NCI-H82 (cell line): ENCODE measurements at regions not wholly inside any gene's neighbourhood (a gene's known extent, or its start where the extent isn't known, plus 50 kb on each side); places are given as distances from the start of the nearest gene placed in this dataset.

Experiments
- DNase-seq: peaks from one replicate; lab custom pipeline; 2025; lab: John Stamatoyannopoulos, UW

GRCh38 chr5:2894316-2894715 is 142.8 kb upstream of the IRX2 start:
- DNase-seq = no peak

- DNase-seq = no peak
Observed at GRCh38 chr5:2892466-2893000, 141.1 kb upstream of the IRX2 start.

GRCh38 chr5:2891781-2892180 is 140.3 kb upstream of the IRX2 start:
- DNase-seq = no peak

- DNase-seq = no peak
Observed at GRCh38 chr5:2890011-2890410, 138.5 kb upstream of the IRX2 start.

- DNase-seq = no peak
Observed at GRCh38 chr5:2888520-2889060, 137.1 kb upstream of the IRX2 start.

GRCh38 chr5:2887481-2888348 is 136.2 kb upstream of the IRX2 start:
- DNase-seq = no peak

GRCh38 chr5:2886531-2886930 is 135.1 kb upstream of the IRX2 start:
- DNase-seq = no peak

GRCh38 chr5:2883771-2884170 is 132.3 kb upstream of the IRX2 start:
- no peak for DNase-seq

GRCh38 chr5:2879701-2880100 is 128.2 kb upstream of the IRX2 start:
- DNase-seq = no peak

- DNase-seq = no peak
Observed at GRCh38 chr5:2877522-2877921, 126.0 kb upstream of the IRX2 start.

- DNase-seq = no peak
Observed at GRCh38 chr5:2876183-2876582, 124.7 kb upstream of the IRX2 start.

GRCh38 chr5:2874099-2874498 is 122.6 kb upstream of the IRX2 start:
- no peak for DNase-seq

GRCh38 chr5:2872676-2873075 is 121.2 kb upstream of the IRX2 start:
- no peak for DNase-seq

- no peak for DNase-seq
Observed at GRCh38 chr5:2871282-2871681, 119.8 kb upstream of the IRX2 start.

GRCh38 chr5:2869471-2869870 is 118.0 kb upstream of the IRX2 start:
- no peak for DNase-seq

- no peak for DNase-seq
Observed at GRCh38 chr5:2867373-2867933, 116.0 kb upstream of the IRX2 start.

GRCh38 chr5:2866662-2867372 is 115.3 kb upstream of the IRX2 start:
- DNase-seq = no peak

- DNase-seq = no peak
Observed at GRCh38 chr5:2865856-2866255, 114.4 kb upstream of the IRX2 start.

GRCh38 chr5:2864515-2865105 is 113.1 kb upstream of the IRX2 start:
- no peak for DNase-seq

GRCh38 chr5:2863675-2864433 is 112.4 kb upstream of the IRX2 start:
- no peak for DNase-seq

- DNase-seq = no peak
Observed at GRCh38 chr5:2863133-2863532, 111.7 kb upstream of the IRX2 start.
